Right hindlimb (tissue), 1 donor: ENCODE measurements at regions not wholly inside any gene's neighbourhood (a gene's known extent, or its start where the extent isn't known, plus 50 kb on each side); places are given as distances from the start of the nearest gene placed in this dataset.
"Not testable (repeated sequence)": the region's sequence is repeated elsewhere in the genome, so short reads cannot be mapped to it uniquely, and the experiment has no call there.

Experiments
- DNase-seq: peaks from one replicate; pipeline ENCODE4 v3.0.0-alpha.2; 2018

DNA sequence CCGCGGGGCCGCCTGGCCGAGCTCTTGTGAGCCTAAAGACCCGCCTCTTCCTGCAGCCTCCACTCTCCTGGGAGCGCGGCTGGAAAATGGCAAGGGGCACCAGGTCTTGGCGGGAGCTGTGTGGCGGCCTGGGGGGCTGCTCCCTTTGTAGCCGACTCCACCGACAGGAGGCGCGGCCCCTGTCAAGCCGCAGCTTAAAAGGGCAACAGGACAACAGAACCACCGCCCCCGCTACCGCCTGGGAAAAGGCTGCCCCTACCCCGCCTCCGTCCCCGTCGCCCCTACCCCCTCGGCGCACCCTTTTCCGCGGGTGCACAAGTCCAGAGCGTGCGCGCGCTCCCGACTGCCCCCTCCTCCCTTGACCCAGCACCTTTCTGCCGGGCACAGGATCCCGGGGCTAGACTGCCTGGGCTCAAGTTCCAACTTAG is 60.3 kb downstream of the GOLGA8K start:
- peak; percentile 27 for DNase-seq

DNA sequence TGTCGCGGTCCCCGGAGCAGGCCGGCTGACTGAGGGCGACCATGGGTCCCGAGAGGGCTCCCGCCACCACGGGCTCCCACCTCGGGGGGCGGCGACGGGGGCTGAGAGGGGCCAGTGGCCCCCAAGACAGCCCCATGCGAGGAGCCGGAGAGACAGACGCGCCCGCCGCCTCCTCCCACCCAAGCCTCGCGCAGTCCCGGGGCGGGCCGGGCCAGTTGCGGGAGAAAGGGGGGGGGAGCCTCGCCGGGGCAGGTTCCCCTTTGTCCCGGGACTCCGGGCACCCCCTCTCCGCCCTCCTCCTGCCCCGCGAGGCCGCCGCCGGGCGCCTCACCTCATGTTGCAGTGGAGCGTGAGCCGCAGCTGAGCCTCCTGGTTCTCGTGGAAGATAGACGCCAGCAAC is 60.8 kb downstream of the GOLGA8K start:
- not testable (repeated sequence) for DNase-seq

DNA sequence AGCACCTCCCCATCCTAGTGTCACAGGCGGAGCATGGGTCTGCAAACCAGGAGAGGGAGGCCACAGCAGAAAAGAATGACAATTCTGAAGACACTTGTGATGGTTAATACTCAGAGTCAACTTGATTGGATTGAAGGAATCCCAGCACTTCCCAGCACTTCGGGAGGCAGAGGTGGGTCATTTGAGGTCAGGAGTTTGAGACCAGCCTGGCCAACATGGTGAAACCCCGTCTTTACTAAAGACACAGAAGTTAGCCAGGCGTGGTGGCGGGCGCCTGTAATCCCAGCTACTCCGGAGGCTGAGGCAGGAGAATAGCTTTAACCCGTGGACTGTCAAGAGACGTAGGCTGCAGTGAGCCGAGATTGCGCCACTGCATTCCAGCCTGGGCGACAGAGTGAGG is 61.6 kb downstream of the GOLGA8K start:
- not testable (repeated sequence) for DNase-seq

DNA sequence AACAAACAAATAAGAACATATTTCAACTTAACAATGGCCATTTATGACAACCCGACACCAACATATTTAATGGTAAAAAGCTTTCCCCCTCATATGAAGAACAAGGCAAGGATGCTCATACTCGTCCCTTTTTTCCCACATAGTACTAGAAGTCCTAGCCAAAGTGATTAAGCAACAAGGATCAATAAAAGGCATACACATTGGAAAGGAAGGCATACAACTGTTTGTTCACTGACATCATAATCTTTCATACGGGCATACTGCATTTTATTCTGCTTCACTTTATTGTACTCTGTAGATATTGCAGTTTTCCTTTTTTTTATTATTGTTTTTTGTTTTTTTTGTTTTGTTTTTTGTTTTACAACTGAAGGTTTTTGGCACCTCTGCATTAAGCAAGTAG is 66.3 kb downstream of the GOLGA8K start:
- not testable (repeated sequence) for DNase-seq

DNA sequence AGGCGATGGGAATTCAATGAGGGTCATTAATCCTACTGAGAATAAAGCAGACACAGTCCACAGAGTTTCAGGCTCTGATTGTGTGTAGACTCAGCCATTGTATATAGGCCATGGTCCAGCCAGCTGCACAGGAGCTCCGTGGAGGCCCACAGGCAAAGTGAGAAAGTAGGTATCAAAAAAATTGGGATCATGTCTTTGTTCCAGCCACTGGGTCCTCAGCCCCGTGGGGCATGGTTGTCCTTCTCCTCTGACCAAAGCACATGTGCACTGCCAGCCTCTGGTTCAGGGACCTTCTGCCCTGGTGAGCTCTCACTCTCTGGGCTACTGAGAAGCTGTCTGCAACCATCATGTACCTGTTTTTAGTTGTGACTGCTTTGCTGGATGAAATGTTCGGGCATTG is 79.7 kb downstream of the GOLGA8K start:
- not testable (repeated sequence) for DNase-seq

DNA sequence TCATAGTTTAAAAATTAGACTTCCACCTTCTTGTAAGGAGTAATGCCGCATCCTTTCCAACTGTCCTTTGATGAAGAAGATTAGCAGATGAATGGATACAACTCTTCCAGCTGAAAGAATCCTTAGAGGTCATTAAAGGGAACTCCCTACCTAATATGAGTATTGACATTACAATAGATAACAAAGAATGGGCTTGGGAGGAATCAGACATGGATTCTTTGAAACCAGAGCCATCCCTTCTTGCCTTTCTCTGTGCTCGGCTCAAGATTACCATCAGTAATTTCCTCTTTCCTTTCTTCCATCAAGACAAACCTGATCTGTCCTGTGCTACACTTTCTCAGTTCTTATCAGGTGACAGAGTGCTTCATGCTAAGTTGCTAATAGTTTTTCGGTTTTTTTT is 83.8 kb downstream of the GOLGA8K start:
- not testable (repeated sequence) for DNase-seq

DNA sequence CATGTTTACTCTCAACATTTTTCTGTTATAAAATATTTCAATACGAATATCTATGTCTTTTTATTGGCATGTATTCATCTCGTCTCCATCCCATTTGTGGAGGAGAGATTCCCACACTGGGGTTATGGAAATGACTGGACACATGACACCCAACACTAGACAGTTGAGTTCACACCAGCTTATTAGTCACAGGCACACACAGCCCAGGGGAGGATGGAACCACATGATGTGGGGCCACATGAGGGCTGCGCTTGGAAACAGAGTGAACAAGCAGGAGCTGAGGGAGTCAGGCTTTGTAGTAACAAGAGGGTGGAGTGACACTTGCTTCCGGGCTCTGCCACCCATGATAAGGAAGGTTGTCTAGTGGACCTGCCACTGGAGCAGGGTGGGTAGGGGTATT is 86.6 kb downstream of the GOLGA8K start:
- DNase-seq: not testable (repeated sequence)

DNA sequence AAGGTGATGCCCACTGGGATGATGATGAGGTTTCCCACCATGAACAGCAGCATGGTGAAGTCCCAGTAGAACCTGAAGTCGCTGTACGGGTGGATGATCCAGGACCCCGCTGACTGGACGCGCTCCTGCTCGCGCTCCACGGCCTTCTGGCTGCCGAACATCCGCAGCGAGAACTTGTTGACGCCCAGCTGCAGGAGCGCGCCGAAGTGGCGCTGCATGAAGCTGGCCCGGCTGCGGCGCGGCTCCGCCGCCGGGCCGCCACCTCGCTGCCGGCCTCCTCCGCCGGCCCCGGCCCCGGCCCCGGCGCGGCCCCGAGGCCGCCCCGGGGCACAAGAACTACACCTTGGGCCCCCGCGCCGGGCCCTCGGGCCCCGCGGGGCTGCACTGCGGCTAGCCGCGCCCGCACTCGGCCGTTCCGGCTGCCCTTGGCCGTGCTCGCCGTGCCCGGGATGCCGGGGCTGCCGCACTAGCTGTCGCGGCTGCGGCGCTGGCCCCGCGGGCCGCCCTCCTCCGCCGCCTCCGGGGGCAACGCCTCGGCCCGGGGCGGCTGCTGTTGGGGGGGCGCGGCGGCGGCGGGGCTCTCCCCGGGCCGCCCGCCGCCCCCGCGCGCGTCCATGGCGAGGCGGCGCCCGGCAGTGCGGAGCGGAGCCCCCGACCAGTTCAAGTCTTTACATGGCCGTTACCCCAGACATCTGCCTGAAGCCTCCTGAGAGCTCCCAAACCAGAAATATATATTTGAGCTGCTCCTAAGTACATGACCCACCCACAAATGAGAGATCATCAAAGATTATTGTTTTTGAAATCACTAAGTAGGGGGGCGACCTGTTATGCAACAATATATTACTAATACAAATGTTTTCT is 87.8 kb downstream of the GOLGA8K start:
- DNase-seq: not testable (repeated sequence)

DNA sequence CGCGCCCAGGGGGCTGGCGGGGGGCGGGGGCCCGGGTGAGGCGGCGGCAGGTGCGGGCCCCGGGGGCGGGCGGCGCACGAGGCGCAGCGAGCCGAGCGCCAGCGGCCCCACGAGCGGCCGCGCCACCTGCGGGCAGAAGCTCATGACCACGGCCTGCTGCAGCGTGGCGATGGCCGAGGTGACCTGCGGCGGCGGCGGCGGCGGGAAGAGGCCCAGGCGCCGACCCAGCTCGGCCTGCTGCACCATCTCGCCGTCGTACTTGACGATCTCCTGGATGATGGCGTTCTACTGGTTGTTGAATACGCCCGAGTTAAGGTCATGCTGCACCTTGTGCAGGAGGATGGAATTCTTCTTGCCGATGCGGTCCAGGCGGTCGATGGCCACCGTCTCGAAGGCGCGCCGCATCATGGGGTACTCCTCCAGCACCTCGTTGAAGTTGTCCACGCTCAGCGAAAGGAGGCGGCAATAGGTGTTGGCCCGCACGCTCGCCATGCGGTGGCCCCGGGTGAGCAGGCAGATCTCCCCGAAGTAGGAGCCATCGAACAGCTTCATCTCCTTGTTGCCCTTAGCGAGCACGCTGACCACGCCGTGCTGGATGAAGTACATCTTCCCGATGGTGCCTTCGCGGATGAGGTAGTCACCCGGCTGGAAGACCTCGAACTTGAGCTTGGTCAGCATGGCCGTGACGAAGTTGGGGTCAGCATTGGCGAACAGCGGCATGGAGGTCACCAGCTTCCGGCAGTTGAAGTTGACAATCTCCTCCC is 89.5 kb downstream of the GOLGA8K start:
- DNase-seq: not testable (repeated sequence)

DNA sequence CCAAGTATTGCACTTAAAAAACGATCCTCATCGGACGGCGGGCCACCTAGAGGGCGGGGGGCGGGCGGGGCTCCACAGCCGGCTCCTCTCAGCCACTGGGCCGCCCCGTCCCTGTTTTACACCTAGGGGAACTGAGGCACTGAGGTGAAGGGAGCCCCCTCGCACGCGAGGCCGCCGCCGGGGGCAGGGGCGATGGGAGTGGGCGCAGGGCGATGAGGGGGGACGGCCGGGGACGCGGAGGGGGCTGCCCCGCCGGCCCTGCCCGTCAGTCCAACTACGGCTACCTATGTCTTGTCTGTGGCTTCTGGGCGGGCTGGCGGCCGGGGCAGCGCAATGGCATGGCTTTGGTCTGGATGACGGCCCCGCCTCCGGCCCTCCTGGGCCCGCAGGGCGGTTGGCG is 90.4 kb downstream of the GOLGA8K start:
- not testable (repeated sequence) for DNase-seq

DNA sequence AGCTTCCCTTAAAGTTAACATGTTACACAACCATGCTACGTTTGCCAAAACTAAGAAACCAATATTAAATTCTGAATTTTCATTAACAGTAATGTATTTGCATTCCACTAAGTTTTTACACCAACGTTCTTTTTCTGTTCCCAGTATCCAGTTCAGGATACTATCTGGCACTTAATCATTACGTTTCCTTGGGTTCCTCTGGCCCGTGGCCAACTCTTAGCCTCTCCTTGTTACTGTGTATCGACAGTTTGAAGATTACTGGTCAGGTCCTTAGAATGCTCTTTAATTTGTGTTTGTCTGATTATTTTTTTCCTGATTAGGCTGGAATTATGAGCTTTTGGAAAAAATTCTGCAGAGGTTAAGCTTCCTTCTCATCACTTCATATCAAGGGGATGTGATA is 95.5 kb downstream of the GOLGA8K start:
- not testable (repeated sequence) for DNase-seq

DNA sequence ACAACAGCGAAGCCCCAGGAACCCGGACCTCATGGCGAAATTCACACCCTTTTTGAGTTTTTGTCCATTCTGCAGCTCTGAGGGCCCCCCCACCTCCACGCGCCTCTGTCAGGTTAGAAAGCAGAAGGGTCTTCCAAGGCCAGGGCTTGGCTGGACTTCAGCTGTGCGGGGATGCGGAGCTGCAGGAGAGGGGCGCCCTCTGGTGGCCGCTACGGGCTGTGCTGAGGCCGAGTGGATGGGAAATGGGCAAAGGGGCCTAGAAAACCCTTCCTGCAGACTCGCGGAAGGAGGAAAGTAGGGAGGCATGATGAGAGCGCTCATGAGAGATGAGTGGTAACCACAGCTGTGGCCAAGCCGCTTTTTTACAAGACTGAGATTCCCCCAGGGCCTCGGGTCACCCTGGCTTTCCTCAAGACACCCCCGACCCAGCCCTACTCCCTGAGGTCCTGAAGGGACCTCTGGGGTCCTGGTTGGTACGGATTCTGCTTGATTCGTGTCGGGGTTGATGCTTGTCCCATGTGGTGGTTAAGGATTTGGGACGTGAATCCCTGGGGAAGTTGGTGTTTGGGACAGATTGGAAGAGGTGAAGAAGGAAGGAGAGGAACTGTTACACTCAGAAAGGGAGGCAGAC is 126.8 kb downstream of the GOLGA8K start:
- not testable (repeated sequence) for DNase-seq

DNA sequence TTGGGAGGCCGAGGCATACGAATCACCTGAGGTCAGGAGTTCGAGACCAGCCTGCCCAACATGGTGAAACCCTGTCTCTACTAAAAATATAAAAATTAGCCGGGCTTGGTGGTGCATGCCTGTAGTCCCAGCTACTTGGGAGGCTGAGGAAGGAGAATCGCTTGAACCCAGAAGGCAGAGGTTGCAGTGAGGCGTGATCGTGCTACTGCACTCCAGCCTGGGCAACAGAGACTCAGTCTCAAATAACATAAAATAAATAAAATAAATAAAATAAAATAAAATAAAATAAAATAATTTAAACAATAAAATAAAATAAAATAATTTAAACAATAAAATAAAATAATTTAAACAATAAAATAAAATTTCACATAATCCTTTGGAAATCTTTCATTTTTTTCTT is 149.1 kb downstream of the GOLGA8K start:
- DNase-seq: not testable (repeated sequence)

DNA sequence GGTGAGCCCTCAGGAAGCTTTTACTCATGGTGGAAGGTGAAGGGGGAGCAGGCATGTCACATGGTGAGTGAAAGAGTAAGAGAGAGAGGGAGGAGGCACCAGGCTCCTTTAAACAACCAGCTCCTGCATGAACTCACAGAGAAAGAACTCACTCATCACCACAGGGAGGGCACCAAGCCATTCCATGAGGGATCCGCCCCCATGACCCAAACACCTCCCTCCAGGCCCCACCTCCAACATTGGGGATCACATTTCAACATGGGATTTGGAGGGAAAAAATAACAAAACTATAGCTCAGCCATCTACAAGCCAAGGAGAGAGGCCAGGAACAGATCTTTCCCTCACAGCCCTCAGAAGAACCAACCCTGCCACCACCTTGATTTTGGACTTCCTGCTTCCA is 153.9 kb downstream of the GOLGA8K start:
- not testable (repeated sequence) for DNase-seq

DNA sequence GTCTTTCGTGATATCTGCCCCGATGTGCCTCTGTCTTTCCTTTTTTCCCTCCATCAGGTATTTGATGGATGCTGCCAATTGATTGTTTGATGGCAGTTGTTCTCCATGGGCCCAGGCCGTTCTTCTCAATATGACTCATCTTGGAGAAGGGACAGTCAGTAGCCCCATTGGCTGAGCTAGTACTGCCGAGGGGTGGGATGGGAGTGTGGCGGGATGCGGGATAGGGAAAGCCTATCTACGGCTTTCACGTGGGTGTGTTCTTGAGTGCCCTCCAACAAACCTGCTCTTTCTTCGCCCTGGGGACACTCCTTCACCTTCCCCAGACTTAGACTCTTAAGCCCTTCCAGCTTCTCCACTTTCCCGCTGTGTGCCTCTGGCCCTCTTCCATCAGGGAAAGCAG is 159.4 kb downstream of the GOLGA8K start:
- not testable (repeated sequence) for DNase-seq

DNA sequence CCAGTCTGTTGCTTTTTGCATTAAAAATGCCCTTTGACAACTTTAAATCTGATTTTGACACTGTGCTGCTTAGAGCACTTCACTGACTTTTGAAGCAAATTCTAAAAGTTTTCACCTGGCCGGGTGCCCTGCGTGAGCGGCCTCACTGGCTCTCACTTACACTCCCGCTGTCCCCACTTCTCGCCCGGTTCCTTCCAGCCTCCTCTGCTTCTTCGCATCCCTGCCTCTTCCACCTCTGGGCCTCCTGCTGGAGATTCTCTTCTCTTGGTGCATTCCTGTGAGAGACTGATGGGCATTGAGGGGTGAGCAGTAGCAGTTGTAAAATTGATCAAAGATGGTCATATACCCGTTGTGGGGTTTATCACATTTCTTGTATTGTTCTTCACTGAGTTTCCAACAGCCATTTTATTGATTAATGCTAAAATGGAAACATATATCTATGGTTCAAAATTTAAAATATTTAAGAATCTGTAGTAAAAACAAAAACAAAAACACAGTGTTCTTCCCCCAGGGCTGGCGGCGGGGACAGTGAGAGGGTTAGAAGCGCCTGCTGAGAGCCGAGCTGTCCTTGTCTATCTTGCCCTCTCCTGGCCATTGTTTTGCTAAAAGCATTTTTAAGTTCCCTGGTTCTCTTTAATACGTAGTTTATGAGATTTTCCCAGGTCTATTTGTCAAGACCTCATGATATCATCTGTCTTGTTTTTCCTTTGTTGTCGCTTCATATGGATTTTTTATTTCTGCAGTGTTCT is 160.1 kb downstream of the GOLGA8K start:
- not testable (repeated sequence) for DNase-seq

DNA sequence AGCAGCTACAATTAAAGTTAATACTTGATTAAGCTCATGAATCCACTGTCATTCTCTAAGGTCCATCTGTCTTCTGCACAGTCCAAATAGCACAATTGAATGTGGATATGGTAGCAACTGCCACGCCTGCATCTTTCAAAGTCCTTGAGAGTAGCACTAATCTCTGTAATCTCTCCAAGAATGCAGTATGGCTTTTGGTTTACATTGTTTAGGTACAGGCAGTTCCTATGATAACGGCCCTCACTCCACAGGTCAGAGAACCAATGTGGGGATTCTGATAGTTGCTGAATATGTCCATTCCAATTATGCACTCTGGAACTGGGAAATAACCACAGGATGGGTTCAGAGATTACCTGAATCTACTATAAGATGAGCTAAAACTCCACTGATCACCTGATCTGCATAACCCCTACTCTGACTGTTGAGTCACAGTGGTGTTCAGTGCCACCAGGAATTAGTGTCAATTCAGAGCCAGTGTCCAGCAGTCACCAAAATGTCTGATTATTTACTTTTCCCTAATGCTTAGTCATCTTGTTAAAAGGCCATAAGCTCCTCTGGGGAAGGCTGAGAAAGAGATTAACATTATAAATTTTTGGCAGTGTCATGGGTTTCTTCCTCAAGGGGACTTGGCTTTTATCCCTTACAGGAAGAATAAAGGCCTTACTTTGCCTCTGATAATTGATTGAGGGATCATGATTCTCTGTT is 175.5 kb downstream of the GOLGA8K start:
- DNase-seq: not testable (repeated sequence)

DNA sequence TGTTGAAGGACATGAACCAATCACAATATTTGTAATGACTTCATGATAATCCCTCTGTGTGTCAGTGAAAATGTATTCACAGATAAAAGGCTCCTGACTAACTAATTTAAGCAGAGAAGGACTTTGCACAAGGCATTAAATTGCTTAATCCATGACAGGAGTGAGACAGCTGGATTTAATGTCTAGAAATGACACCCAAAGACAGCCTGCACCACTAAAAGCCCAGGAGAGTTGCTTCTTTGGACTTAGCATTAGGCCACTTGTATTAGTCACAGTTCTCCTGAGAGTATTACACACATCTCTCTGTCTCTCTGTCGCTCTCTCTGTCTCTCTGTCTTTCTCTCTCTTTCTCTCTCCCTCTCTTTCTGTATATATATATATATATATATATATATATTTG is 180.4 kb downstream of the GOLGA8K start:
- no peak for DNase-seq
